Osteocyte (in vitro differentiated cells): ENCODE measurements at regions not wholly inside any gene's neighbourhood (a gene's known extent, or its start where the extent isn't known, plus 50 kb on each side); places are given as distances from the start of the nearest gene placed in this dataset.
A peak's percentile ranks its signal among the peaks of the same experiment; 100 is the strongest.

Experiments
- DNase-seq: peaks from one replicate; pipeline ENCODE4 v3.0.0; 2021; ENCODE audit warnings: mixed read lengths; ENCODE audit not compliant: unreplicated experiment; ENCODE audit errors: extremely low spot score
- H3K27ac Mint-ChIP-seq: one replicate; pipeline ENCODE4 v1.8.0; 2021; ENCODE audit warnings: mild to moderate bottlenecking, mixed read lengths; ENCODE audit not compliant: unreplicated experiment
- H3K27me3 Mint-ChIP-seq: one replicate; pipeline ENCODE4 v1.8.0; 2021; ENCODE audit warnings: mixed read lengths; ENCODE audit not compliant: unreplicated experiment
- H3K36me3 Mint-ChIP-seq: one replicate; pipeline ENCODE4 v1.8.0; 2021; ENCODE audit warnings: mixed read lengths; ENCODE audit not compliant: unreplicated experiment
- H3K4me1 Mint-ChIP-seq: one replicate; pipeline ENCODE4 v1.8.0; 2021; ENCODE audit warnings: mixed read lengths; ENCODE audit not compliant: unreplicated experiment
- H3K4me3 Mint-ChIP-seq: one replicate; pipeline ENCODE4 v1.8.0; 2021; ENCODE audit warnings: mild to moderate bottlenecking, moderate library complexity, mixed read lengths; ENCODE audit not compliant: unreplicated experiment
- H3K9me3 Mint-ChIP-seq: one replicate; pipeline ENCODE4 v1.8.0; 2021; ENCODE audit warnings: mixed read lengths; ENCODE audit not compliant: unreplicated experiment
- CTCF ChIP-seq: fragments of 200-600 bp; sonication (generic); IDR thresholded peaks from 2 replicates; pipeline ENCODE4 v1.5.0; 2021; ENCODE audit warnings: antibody characterized with exemption, mild to moderate bottlenecking, moderate library complexity

GRCh38 chr1:218139761-218140160, 145.3 kb upstream of the RRP15 start:
- DNase-seq: no peak
- Mint-ChIP-seq H3K4me1 (no peaks in the 10 kb centered on the region), H3K4me3 (no peak overlapping the region), H3K9me3 (no peaks in the 10 kb centered on the region), H3K27ac (no peak overlapping the region), H3K36me3 (no peaks in the 10 kb centered on the region), H3K27me3 (peaks cover 10% of the 10 kb centered on the region)
- TF ChIP-seq CTCF: no peak

- no peak for TF ChIP-seq CTCF
- no peaks in the 10 kb centered on the region for H3K36me3 Mint-ChIP-seq
- no peaks in the 10 kb centered on the region for H3K4me1 Mint-ChIP-seq
- no peak overlapping the region for H3K27ac Mint-ChIP-seq
- H3K9me3 Mint-ChIP-seq: no peaks in the 10 kb centered on the region
- no peak for DNase-seq
- no peak overlapping the region for H3K4me3 Mint-ChIP-seq
- H3K27me3 Mint-ChIP-seq: peaks cover 70% of the 10 kb centered on the region
Measured at GRCh38 chr1:218156595-218156994, 128.5 kb upstream of the RRP15 start.

- TF ChIP-seq CTCF: no peak
- Mint-ChIP-seq H3K27ac (no peak overlapping the region), H3K27me3 (peaks cover 75% of the 10 kb centered on the region), H3K4me3 (no peak overlapping the region), H3K4me1 (peaks cover 17% of the 10 kb centered on the region), H3K36me3 (no peaks in the 10 kb centered on the region), H3K9me3 (no peaks in the 10 kb centered on the region)
- DNase-seq: no peak
Measured at GRCh38 chr1:218163371-218163770, 121.7 kb upstream of the RRP15 start.

GRCh38 chr1:218164111-218164929, 120.8 kb upstream of the RRP15 start:
- Mint-ChIP-seq H3K36me3 (no peaks in the 10 kb centered on the region), H3K27me3 (peaks cover 73% of the 10 kb centered on the region), H3K27ac (no peak overlapping the region), H3K4me1 (peaks cover 17% of the 10 kb centered on the region), H3K4me3 (peak overlapping the region; percentile 70), H3K9me3 (no peaks in the 10 kb centered on the region)
- TF ChIP-seq CTCF: no peak
- DNase-seq: no peak

DNA sequence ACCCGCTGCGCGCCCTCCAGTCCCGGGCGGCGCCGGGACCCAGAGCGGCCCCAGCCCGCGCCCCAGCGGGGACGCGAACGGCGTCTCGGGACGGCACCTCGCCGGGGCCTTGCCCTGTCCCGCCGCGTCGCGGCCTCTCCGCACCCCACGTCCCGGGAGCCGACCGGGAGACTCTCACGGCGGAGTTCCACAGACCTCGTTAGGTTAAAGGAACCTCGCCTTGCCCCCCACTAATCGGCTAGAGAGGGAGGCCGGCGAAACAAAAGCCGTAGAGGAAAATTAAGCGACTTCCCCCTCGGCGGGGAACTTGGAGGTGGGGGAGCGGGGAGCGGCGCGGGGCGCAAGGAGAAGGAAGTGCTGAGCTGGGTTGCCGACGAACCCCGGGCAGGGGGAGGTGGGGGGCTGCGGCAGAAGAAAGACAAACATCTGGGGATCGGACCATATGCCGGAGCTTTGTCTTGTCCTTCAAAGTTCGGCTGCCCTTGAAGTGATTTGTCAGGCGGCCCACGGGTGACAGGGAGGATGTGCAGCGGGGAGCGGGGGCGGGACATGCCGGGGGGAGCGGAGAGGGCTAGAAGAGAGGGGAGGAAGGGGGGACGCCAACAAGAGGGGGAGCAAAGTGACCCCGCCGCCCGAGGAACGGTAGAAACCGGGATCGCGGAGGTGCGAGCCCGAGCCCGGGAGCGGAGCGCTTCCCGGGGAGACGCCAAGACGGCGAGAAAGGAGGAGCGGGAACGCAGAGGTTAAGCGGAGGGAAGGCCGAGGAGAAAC, 120.0 kb upstream of the RRP15 start:
- Mint-ChIP-seq H3K4me3 (peak overlapping the region; percentile 69), H3K36me3 (no peaks in the 10 kb centered on the region), H3K4me1 (peaks cover 17% of the 10 kb centered on the region), H3K27me3 (peaks cover 72% of the 10 kb centered on the region), H3K9me3 (no peaks in the 10 kb centered on the region), H3K27ac (no peak overlapping the region)
- no peak for TF ChIP-seq CTCF
- DNase-seq: no peak
